SH-SY5Y (cell line): ENCODE measurements at regions not wholly inside any gene's neighbourhood (a gene's known extent, or its start where the extent isn't known, plus 50 kb on each side); places are given as distances from the start of the nearest gene placed in this dataset.

Experiments
- GATA2 ChIP-seq: IDR thresholded peaks from 2 replicates; pipeline ENCODE4 v1.6.1; 2011; ENCODE audit warnings: mild to moderate bottlenecking, low read depth, low read length
- GATA3 ChIP-seq: IDR thresholded peaks from 2 replicates; pipeline ENCODE4 v1.6.1; 2011; ENCODE audit warnings: low read depth, mild to moderate bottlenecking, low read length, moderate library complexity

- TF ChIP-seq GATA2: no peak
- no peak for TF ChIP-seq GATA3
Observed at GRCh38 chr9:107711542-107711941, 222.0 kb upstream of the KLF4 start.
